ENCODE measurements at regions not wholly inside any gene's neighbourhood (a gene's known extent, or its start where the extent isn't known, plus 50 kb on each side); places are given as distances from the start of the nearest gene placed in this dataset.
A peak's percentile ranks its signal among the peaks of the same experiment; 100 is the strongest.
"Not testable (repeated sequence)": the region's sequence is repeated elsewhere in the genome, so short reads cannot be mapped to it uniquely, and the experiment has no call there.

DNA sequence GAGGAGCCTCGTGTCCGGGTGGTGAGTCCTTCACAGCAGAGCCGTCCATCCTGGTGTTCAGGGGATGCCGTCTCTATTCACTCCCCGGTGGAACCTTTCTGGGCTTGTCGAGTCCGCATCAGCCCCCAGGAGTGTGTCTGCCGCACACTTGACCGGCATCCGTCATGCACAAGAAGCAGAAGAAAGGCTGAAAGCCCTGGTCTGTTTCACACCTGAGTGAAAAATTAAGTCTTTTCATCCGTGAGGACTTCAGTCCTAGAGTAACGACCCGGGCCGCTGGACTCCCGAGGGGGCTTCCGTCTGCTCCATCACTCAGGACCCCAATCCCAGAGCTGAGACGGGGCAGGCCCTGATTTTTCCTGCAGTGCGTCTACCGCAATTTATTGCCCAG is 332.2 kb downstream of the ADGRD1 start:
- DNase-seq: peak; percentile 3 to 41
- H3K36me3 ChIP-seq; intact Hi-C loops (cut with DNase I; ENCODE audit: low total_unique reads); H3K27ac ChIP-seq; H3K9me3 ChIP-seq; H3K4me1 ChIP-seq; H3K4me3 ChIP-seq: not testable (repeated sequence)
- peaks cover 0 to 20% of the 10 kb centered on the region in 2 donors for H3K27me3 ChIP-seq

- H3K4me3 ChIP-seq; H3K27ac ChIP-seq; H3K4me1 ChIP-seq; intact Hi-C loops (cut with DNase I; ENCODE audit: low total_unique reads); H3K36me3 ChIP-seq; H3K9me3 ChIP-seq: not testable (repeated sequence)
- DNase-seq: peak; percentile 9 to 40
- peaks cover 0 to 19% of the 10 kb centered on the region in 2 donors for H3K27me3 ChIP-seq
Measured at GRCh38 chr12:131286301-131286700, 332.6 kb downstream of the ADGRD1 start.

DNA sequence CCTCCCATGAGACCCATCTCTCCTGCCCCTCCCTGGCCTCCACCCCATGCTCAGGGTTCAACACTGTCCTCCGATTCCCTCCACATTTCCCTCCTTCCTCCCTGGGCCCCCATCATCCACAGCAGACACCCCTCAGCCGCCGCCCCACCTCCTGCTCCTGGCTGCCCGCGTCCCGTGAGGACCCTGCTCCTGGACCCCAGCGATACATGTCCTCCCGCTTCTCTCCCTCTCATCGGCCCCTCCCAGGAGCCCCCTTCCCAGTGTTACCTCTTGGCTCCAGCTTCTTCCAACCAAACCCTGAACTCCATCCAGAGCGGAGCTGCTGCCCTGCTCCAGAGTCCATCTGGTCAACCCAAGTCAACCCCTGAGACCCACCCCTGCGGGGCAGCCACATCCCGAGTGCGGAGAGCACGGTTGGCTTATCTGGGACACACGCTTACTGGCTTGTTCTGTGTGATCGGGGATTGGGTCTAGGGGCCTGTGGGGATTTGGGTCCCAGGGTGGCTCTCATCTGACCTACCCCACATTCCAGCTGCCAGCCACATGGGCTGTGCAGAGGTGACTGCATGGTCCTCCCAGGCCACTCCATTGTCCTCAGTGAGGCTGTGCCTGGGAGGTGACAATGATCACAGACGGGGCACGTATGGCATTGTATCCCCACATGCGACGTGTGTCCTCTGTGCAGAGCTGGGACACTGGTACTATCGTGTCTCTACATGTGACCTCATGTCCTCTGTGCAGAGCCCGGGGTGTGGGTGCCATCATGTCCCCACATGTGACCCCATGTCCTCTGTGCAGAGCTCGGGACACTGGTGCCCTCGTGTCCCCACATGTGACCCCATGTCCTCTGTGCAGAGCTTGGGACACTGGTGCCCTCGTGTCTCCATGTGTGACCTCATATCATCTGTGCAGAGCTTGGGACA is 333.6 kb downstream of the ADGRD1 start:
- Histone ChIP-seq H3K4me1 (no peaks in the 10 kb centered on the region), H3K4me3 (no peak overlapping the region), H3K9me3 (no peaks in the 10 kb centered on the region), H3K27me3 (peaks cover 0 to 19% of the 10 kb centered on the region in 2 donors), H3K36me3 (no peaks in the 10 kb centered on the region), H3K27ac (no peak overlapping the region)
- DNase-seq: peak; percentile 13 to 42
- no peak for TF ChIP-seq CTCF (IDR thresholded peaks at IDR 0.05)
- intact Hi-C loops (cut with DNase I; ENCODE audit: low total_unique reads): no loop called here

GRCh38 chr12:131287938-131288764 is 334.4 kb downstream of the ADGRD1 start:
- DNase-seq: peak; percentile 8 to 29
- peaks cover 0 to 19% of the 10 kb centered on the region in 2 donors for H3K27me3 ChIP-seq
- TF ChIP-seq CTCF (IDR thresholded peaks at IDR 0.05): no peak

GRCh38 chr12:131288765-131289695 is 335.3 kb downstream of the ADGRD1 start:
- intact Hi-C loops (cut with DNase I; ENCODE audit: low total_unique reads); H3K4me3 ChIP-seq; H3K4me1 ChIP-seq; H3K27ac ChIP-seq; H3K36me3 ChIP-seq; H3K9me3 ChIP-seq: not testable (repeated sequence)
- peaks cover 0 to 14% of the 10 kb centered on the region in 2 donors for H3K27me3 ChIP-seq
- DNase-seq: peak; percentile 12 to 58

More at GRCh38 chr12:131287938-131288764, 334.4 kb downstream of the ADGRD1 start:
- Histone ChIP-seq H3K4me3 (no peak overlapping the region), H3K27ac (no peak overlapping the region), H3K4me1 (no peaks in the 10 kb centered on the region), H3K36me3 (no peaks in the 10 kb centered on the region), H3K9me3 (no peaks in the 10 kb centered on the region)
- intact Hi-C loops (cut with DNase I; ENCODE audit: low total_unique reads): no loop called here

- H3K4me3 ChIP-seq, H3K9me3 ChIP-seq, H3K4me1 ChIP-seq, H3K36me3 ChIP-seq, H3K27ac ChIP-seq: not testable (repeated sequence)
- intact Hi-C loops (cut with DNase I; ENCODE audit: low total_unique reads): loop anchor here (10.0 kb wide), 1 partner anchor 375 kb away; no protein-coding TSS in a partner anchor
- peak; percentile 5 to 48 for DNase-seq
- peaks cover 0 to 13% of the 10 kb centered on the region in 2 donors for H3K27me3 ChIP-seq
Measured at GRCh38 chr12:131289807-131290206, 336.1 kb downstream of the ADGRD1 start.
